ENCODE measurements at regions not wholly inside any gene's neighbourhood (a gene's known extent, or its start where the extent isn't known, plus 50 kb on each side); places are given as distances from the start of the nearest gene placed in this dataset.

GRCh38 chr2:23127465-23127864 lies 257.5 kb upstream of the KLHL29 start:
- TF ChIP-seq TAF1 (IDR thresholded peaks at IDR 0.05; ENCODE audit: borderline replicate concordance, insufficient read depth, low read length), result no peak
- no peak for TF ChIP-seq POLR2AphosphoS5 (IDR thresholded peaks at IDR 0.05; ENCODE audit: low read depth, low read length)
- TF ChIP-seq, protein P1, sequence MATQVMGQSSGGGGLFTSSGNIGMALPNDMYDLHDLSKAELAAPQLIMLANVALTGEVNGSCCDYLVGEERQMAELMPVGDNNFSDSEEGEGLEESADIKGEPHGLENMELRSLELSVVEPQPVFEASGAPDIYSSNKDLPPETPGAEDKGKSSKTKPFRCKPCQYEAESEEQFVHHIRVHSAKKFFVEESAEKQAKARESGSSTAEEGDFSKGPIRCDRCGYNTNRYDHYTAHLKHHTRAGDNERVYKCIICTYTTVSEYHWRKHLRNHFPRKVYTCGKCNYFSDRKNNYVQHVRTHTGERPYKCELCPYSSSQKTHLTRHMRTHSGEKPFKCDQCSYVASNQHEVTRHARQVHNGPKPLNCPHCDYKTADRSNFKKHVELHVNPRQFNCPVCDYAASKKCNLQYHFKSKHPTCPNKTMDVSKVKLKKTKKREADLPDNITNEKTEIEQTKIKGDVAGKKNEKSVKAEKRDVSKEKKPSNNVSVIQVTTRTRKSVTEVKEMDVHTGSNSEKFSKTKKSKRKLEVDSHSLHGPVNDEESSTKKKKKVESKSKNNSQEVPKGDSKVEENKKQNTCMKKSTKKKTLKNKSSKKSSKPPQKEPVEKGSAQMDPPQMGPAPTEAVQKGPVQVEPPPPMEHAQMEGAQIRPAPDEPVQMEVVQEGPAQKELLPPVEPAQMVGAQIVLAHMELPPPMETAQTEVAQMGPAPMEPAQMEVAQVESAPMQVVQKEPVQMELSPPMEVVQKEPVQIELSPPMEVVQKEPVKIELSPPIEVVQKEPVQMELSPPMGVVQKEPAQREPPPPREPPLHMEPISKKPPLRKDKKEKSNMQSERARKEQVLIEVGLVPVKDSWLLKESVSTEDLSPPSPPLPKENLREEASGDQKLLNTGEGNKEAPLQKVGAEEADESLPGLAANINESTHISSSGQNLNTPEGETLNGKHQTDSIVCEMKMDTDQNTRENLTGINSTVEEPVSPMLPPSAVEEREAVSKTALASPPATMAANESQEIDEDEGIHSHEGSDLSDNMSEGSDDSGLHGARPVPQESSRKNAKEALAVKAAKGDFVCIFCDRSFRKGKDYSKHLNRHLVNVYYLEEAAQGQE (IDR thresholded peaks at IDR 0.05; ENCODE audit: insufficient read depth in 1 of 2, low read depth in 2 of 2, low read length in 2 of 2), result no peak
- TF ChIP-seq SIN3A (IDR thresholded peaks at IDR 0.05; ENCODE audit: borderline replicate concordance, insufficient read depth, low read length), result no peak
- TF ChIP-seq FOXP2 (optimal IDR thresholded peaks at IDR 0.05; ENCODE audit: borderline replicate concordance, extremely low read depth, extremely low read length, insufficient read depth), result no peak

DNA sequence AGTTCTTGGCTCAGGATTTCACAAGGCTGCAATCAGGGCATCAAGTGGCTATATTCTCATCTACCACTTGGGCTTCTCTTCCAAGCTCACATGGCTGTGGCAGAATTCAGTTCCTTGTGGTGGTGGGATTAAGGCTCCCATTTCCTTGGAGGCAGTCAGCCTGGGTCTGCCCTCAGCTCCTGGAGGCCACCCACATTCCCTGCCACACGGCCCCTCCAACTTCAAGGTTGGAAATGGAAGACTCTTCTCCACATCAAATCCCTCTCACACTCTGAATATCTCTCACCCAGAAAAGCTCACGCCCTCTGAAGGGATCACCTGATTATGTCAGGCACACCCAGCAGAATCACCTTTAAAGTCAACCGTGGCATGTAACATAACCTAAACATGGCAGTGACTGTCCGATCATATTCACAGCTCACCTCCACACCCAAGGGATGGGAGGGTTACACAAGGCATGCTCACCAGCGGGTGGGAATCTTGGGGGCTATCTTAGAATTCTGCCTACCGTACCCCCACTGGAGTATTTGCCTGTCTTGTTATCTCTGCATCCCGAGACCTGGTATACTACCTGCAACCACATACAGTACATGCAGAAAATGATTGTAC lies 256.2 kb upstream of the KLHL29 start:
- TF ChIP-seq POLR2AphosphoS5 (IDR thresholded peaks at IDR 0.05; ENCODE audit: low read depth, low read length) (no peak), FOXP2 (optimal IDR thresholded peaks at IDR 0.05; ENCODE audit: borderline replicate concordance, extremely low read depth, extremely low read length, insufficient read depth) (no peak), SIN3A (IDR thresholded peaks at IDR 0.05; ENCODE audit: borderline replicate concordance, insufficient read depth, low read length) (no peak), TAF1 (IDR thresholded peaks at IDR 0.05; ENCODE audit: borderline replicate concordance, insufficient read depth, low read length) (no peak)
- TF ChIP-seq, protein P1 (IDR thresholded peaks at IDR 0.05; ENCODE audit: insufficient read depth in 1 of 2, low read depth in 2 of 2, low read length in 2 of 2), result no peak

DNA sequence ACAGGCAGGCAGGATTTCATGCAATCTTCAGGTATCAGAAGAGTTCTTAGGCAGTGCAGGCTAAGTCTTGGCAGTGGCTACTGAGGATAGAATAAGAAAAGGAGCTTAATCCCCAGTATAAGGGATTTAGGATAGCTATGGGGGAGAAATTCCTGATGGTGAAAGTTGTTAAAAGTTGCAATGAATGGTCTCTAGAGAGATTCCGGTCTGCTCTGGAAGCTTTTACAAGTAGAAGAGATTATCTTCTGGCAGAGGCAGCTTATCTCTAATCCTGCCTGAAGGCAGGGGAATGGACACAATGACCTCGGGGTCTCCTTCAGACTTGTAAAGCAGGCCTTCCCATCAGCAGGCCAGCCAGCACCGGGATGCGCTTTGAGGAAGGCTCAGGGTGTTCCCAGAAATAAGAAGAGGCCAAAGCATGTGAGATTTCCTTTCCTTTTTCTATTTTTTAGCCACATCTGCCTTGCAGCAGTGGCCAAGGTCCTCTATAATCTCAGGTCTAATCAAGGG lies 253.9 kb upstream of the KLHL29 start:
- TF ChIP-seq POLR2AphosphoS5 (IDR thresholded peaks at IDR 0.05; ENCODE audit: low read depth, low read length), result no peak
- TF ChIP-seq, protein P1 (IDR thresholded peaks at IDR 0.05; ENCODE audit: insufficient read depth in 1 of 2, low read depth in 2 of 2, low read length in 2 of 2), result no peak
- no peak for TF ChIP-seq TAF1 (IDR thresholded peaks at IDR 0.05; ENCODE audit: borderline replicate concordance, insufficient read depth, low read length)
- no peak for TF ChIP-seq SIN3A (IDR thresholded peaks at IDR 0.05; ENCODE audit: borderline replicate concordance, insufficient read depth, low read length)
- TF ChIP-seq FOXP2 (optimal IDR thresholded peaks at IDR 0.05; ENCODE audit: borderline replicate concordance, extremely low read depth, extremely low read length, insufficient read depth), result no peak

- TF ChIP-seq FOXP2 (optimal IDR thresholded peaks at IDR 0.05; ENCODE audit: borderline replicate concordance, extremely low read depth, extremely low read length, insufficient read depth) (no peak), POLR2AphosphoS5 (IDR thresholded peaks at IDR 0.05; ENCODE audit: low read depth, low read length) (no peak), SIN3A (IDR thresholded peaks at IDR 0.05; ENCODE audit: borderline replicate concordance, insufficient read depth, low read length) (no peak), TAF1 (IDR thresholded peaks at IDR 0.05; ENCODE audit: borderline replicate concordance, insufficient read depth, low read length) (no peak)
- TF ChIP-seq, protein P1 (IDR thresholded peaks at IDR 0.05; ENCODE audit: insufficient read depth in 1 of 2, low read depth in 2 of 2, low read length in 2 of 2), result no peak
These were observed 253.0 kb upstream of the KLHL29 start for GRCh38 chr2:23132000-23132399.

Data from PFSK-1 (cell line).